Karpas-422 (cell line): ENCODE measurements at regions not wholly inside any gene's neighbourhood (a gene's known extent, or its start where the extent isn't known, plus 50 kb on each side); places are given as distances from the start of the nearest gene placed in this dataset.

Source experiments
- DNase-seq: peaks from one replicate; pipeline ENCODE4 v3.0.0-alpha.2; 2015
- H2AFZ ChIP-seq: fragments of 200-600 bp; sonication (generic); 2 replicates; pipeline ENCODE4 v1.6.1; 2014; ENCODE audit warnings: antibody characterized with exemption, low read length, mixed read lengths
- H3K27ac ChIP-seq: fragments of 200-600 bp; sonication (generic); 2 replicates; pipeline ENCODE4 v1.5.1; 2014; ENCODE audit warnings: mild to moderate bottlenecking, low read length, moderate library complexity
- H3K27me3 ChIP-seq: fragments of 200-600 bp; sonication (generic); 2 replicates; pipeline ENCODE4 v1.6.1; 2014; ENCODE audit warnings: low read length, mixed read lengths
- H3K36me3 ChIP-seq: fragments of 200-600 bp; sonication (generic); 2 replicates; pipeline ENCODE4 v1.6.1; 2014; ENCODE audit warnings: low read length, mixed read lengths; ENCODE audit not compliant: insufficient read depth
- H3K4me1 ChIP-seq: fragments of 200-600 bp; sonication (generic); 2 replicates; pipeline ENCODE4 v1.6.1; 2014; ENCODE audit warnings: mild to moderate bottlenecking, low read length, mixed read lengths
- H3K4me2 ChIP-seq: fragments of 200-600 bp; sonication (generic); 2 replicates; pipeline ENCODE4 v1.6.1; 2014; ENCODE audit warnings: low read length, low read depth, mild to moderate bottlenecking; ENCODE audit not compliant: poor library complexity, severe bottlenecking
- H3K4me3 ChIP-seq: fragments of 200-600 bp; sonication (generic); 2 replicates; pipeline ENCODE4 v1.5.1; 2014; ENCODE audit warnings: mild to moderate bottlenecking, antibody characterized with exemption, low read length, mixed read lengths
- H3K79me2 ChIP-seq: fragments of 200-600 bp; sonication (generic); 2 replicates; pipeline ENCODE4 v1.6.1; 2014; ENCODE audit warnings: mild to moderate bottlenecking, low read length, mixed read lengths
- H3K9ac ChIP-seq: fragments of 200-600 bp; sonication (generic); 2 replicates; pipeline ENCODE4 v1.6.0; 2014; ENCODE audit warnings: low read length
- H3K9me2 ChIP-seq: fragments of 200-600 bp; sonication (generic), shearing (Covaris generic); replicated peaks from 2 replicates; pipeline ENCODE4 v1.6.0; 2014; ENCODE audit warnings: mild to moderate bottlenecking, low read length, moderate library complexity; ENCODE audit not compliant: insufficient read depth
- H3K9me3 ChIP-seq: fragments of 300-700, 200-600 bp; sonication (generic); 2 replicates; pipeline ENCODE4 v1.6.1; 2014; ENCODE audit warnings: low read length, mixed read lengths
- H4K20me1 ChIP-seq: fragments of 200-600 bp; sonication (generic); 2 replicates; pipeline ENCODE4 v1.6.1; 2014; ENCODE audit warnings: mild to moderate bottlenecking, antibody characterized with exemption, low read length, low read depth; ENCODE audit not compliant: insufficient read depth

GRCh38 chr2:220913384-220913783 lies 658.7 kb downstream of the EPHA4 start:
- H2AFZ ChIP-seq = no peak overlapping the region
- no peaks in the 10 kb centered on the region for H3K4me1 ChIP-seq
- no peak overlapping the region for H3K4me2 ChIP-seq
- DNase-seq = no peak
- H3K9me2 ChIP-seq = no peaks in the 10 kb centered on the region
- H3K27ac ChIP-seq = no peak overlapping the region
- no peak overlapping the region for H3K4me3 ChIP-seq
- no peaks in the 10 kb centered on the region for H3K79me2 ChIP-seq
- H3K9me3 ChIP-seq = no peaks in the 10 kb centered on the region
- H3K36me3 ChIP-seq = no peaks in the 10 kb centered on the region
- H3K27me3 ChIP-seq = no peaks in the 10 kb centered on the region
- H3K9ac ChIP-seq = no peak overlapping the region
- no peaks in the 10 kb centered on the region for H4K20me1 ChIP-seq

- H3K79me2 ChIP-seq = no peaks in the 10 kb centered on the region
- H3K9me2 ChIP-seq = no peaks in the 10 kb centered on the region
- no peaks in the 10 kb centered on the region for H3K4me1 ChIP-seq
- H3K9me3 ChIP-seq = no peaks in the 10 kb centered on the region
- H3K4me2 ChIP-seq = no peak overlapping the region
- H4K20me1 ChIP-seq = no peaks in the 10 kb centered on the region
- no peak overlapping the region for H3K4me3 ChIP-seq
- H3K36me3 ChIP-seq = no peaks in the 10 kb centered on the region
- H3K27ac ChIP-seq = no peak overlapping the region
- no peak overlapping the region for H2AFZ ChIP-seq
- H3K27me3 ChIP-seq = no peaks in the 10 kb centered on the region
- DNase-seq = no peak
- H3K9ac ChIP-seq = no peak overlapping the region
These were observed 656.9 kb downstream of the EPHA4 start for GRCh38 chr2:220915092-220915623.

- H3K4me3 ChIP-seq = no peak overlapping the region
These were observed 655.2 kb downstream of the EPHA4 start for GRCh38 chr2:220916931-220917330.

GRCh38 chr2:220930271-220931076 lies 641.6 kb downstream of the EPHA4 start:
- H3K27me3 ChIP-seq = no peaks in the 10 kb centered on the region

More at GRCh38 chr2:220916931-220917330, 655.2 kb downstream of the EPHA4 start:
- no peaks in the 10 kb centered on the region for H3K27me3 ChIP-seq
- no peaks in the 10 kb centered on the region for H4K20me1 ChIP-seq
- no peaks in the 10 kb centered on the region; the same call in 1 of the 2 replicates for H3K9me2 ChIP-seq
- H3K4me1 ChIP-seq = no peaks in the 10 kb centered on the region
- no peak overlapping the region for H3K27ac ChIP-seq
- no peak overlapping the region for H3K9ac ChIP-seq
- DNase-seq = no peak
- no peaks in the 10 kb centered on the region for H3K9me3 ChIP-seq
- no peaks in the 10 kb centered on the region for H3K79me2 ChIP-seq
- no peak overlapping the region for H3K4me2 ChIP-seq
- no peaks in the 10 kb centered on the region for H3K36me3 ChIP-seq
- no peak overlapping the region for H2AFZ ChIP-seq

GRCh38 chr2:220931491-220931890 lies 640.6 kb downstream of the EPHA4 start:
- H4K20me1 ChIP-seq = no peaks in the 10 kb centered on the region
- H3K27me3 ChIP-seq = no peaks in the 10 kb centered on the region
- no peaks in the 10 kb centered on the region for H3K9me2 ChIP-seq
- no peaks in the 10 kb centered on the region for H3K9me3 ChIP-seq
- H3K27ac ChIP-seq = no peak overlapping the region
- no peaks in the 10 kb centered on the region for H3K4me1 ChIP-seq
- no peak overlapping the region for H3K4me3 ChIP-seq
- H3K79me2 ChIP-seq = no peaks in the 10 kb centered on the region
- no peak for DNase-seq
- H2AFZ ChIP-seq = no peak overlapping the region
- no peak overlapping the region for H3K9ac ChIP-seq
- H3K36me3 ChIP-seq = no peaks in the 10 kb centered on the region
- no peak overlapping the region for H3K4me2 ChIP-seq

More at GRCh38 chr2:220930271-220931076, 641.6 kb downstream of the EPHA4 start:
- Histone ChIP-seq H3K36me3 (no peaks in the 10 kb centered on the region), H3K9me3 (no peaks in the 10 kb centered on the region), H3K27ac (no peak overlapping the region), H3K9ac (no peak overlapping the region), H4K20me1 (no peaks in the 10 kb centered on the region), H3K4me2 (no peak overlapping the region), H3K79me2 (no peaks in the 10 kb centered on the region), H2AFZ (no peak overlapping the region), H3K4me3 (no peak overlapping the region), H3K9me2 (no peaks in the 10 kb centered on the region), H3K4me1 (no peaks in the 10 kb centered on the region)
- DNase-seq = no peak

- Histone ChIP-seq H3K4me3 (no peak overlapping the region), H2AFZ (no peak overlapping the region), H3K9me3 (no peaks in the 10 kb centered on the region), H3K27me3 (no peaks in the 10 kb centered on the region), H4K20me1 (no peaks in the 10 kb centered on the region), H3K9me2 (no peaks in the 10 kb centered on the region), H3K4me2 (no peak overlapping the region), H3K9ac (no peak overlapping the region), H3K4me1 (no peaks in the 10 kb centered on the region), H3K36me3 (no peaks in the 10 kb centered on the region), H3K79me2 (no peaks in the 10 kb centered on the region), H3K27ac (no peak overlapping the region)
- no peak for DNase-seq
These were observed 640.1 kb downstream of the EPHA4 start for GRCh38 chr2:220932041-220932440.

- Histone ChIP-seq H3K4me1 (no peaks in the 10 kb centered on the region), H3K27ac (no peak overlapping the region), H4K20me1 (no peaks in the 10 kb centered on the region), H2AFZ (no peak overlapping the region), H3K9ac (no peak overlapping the region), H3K9me2 (no peaks in the 10 kb centered on the region), H3K9me3 (no peaks in the 10 kb centered on the region), H3K4me2 (no peak overlapping the region), H3K4me3 (no peak overlapping the region), H3K79me2 (no peaks in the 10 kb centered on the region), H3K36me3 (no peaks in the 10 kb centered on the region), H3K27me3 (no peaks in the 10 kb centered on the region)
- DNase-seq = no peak
These were observed 636.2 kb downstream of the EPHA4 start for GRCh38 chr2:220935789-220936321.

GRCh38 chr2:220936641-220937197 lies 635.4 kb downstream of the EPHA4 start:
- Histone ChIP-seq H3K27ac (no peak overlapping the region), H3K4me2 (no peak overlapping the region), H3K36me3 (no peaks in the 10 kb centered on the region)

More at GRCh38 chr2:220936641-220937197, 635.4 kb downstream of the EPHA4 start:
- H3K79me2 ChIP-seq = no peaks in the 10 kb centered on the region
- H3K4me3 ChIP-seq = no peak overlapping the region
- H3K9me3 ChIP-seq = no peaks in the 10 kb centered on the region
- H3K9ac ChIP-seq = no peak overlapping the region
- no peaks in the 10 kb centered on the region for H3K9me2 ChIP-seq
- DNase-seq = no peak
- H2AFZ ChIP-seq = no peak overlapping the region
- H3K4me1 ChIP-seq = no peaks in the 10 kb centered on the region
- no peaks in the 10 kb centered on the region for H3K27me3 ChIP-seq
- no peaks in the 10 kb centered on the region for H4K20me1 ChIP-seq
